ENCODE measurements at regions not wholly inside any gene's neighbourhood (a gene's known extent, or its start where the extent isn't known, plus 50 kb on each side); places are given as distances from the start of the nearest gene placed in this dataset.

DNA sequence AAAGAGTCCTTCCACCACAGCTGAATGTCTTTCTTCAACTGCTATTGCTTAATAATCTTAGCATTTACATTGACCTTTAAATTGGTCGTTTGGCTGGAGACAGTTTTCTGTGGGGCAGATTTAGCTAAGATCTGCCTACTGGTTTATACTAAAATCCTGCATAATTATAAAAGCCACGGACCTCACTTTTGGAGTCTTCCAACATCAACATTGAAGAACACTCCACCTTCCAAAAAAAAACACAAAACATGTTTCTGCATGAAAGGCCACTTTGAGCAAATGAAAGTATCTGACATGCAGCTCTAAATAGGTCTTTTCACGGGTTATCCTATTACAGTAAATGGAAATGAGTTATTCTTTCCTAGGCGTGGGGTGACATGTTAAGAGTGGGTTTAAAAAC lies 57.0 kb upstream of the KRR1 start:
- no peak for DNase-seq (ENCODE audit: low read depth in 2 of 2)

DNA sequence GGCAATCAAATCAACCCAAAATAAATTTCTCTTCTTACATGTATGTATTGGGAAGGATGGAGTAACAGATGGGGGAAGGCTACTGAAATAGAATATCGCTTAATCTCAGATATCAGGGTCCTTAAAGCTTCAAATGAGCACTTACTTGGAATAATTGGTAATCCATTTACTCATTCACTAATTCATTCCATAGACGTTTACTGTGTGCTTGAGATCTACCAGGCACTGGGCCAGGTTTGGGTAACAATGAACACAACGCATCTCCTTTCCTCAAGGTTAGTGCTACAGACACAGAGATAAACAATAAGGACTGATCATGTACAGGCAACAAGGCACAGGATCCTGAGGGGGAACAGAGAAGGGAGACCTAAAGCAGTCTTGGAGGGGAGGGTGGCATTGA lies 54.4 kb upstream of the KRR1 start:
- no peak for DNase-seq (ENCODE audit: low read depth in 2 of 2)

DNA sequence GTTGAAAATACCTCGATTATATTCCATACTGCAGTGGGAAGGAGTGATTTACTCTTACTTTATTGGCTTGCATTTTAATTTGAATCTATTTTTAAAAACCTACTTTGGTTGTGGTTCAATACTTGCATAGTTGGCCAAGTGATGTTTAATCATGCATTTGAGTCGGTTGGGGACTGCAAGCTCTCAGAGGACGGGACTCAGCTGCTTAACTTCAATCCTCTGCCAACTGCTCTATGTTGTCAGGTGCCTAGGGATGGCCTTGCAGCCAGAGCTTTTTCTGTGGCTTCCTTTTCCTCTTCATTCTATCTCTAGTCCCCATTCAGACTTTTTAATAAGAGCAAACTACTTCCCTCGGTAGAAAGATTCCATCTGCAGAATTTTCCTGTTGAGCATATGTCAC lies 53.4 kb upstream of the KRR1 start:
- DNase-seq (ENCODE audit: low read depth in 2 of 2) = no peak

DNA sequence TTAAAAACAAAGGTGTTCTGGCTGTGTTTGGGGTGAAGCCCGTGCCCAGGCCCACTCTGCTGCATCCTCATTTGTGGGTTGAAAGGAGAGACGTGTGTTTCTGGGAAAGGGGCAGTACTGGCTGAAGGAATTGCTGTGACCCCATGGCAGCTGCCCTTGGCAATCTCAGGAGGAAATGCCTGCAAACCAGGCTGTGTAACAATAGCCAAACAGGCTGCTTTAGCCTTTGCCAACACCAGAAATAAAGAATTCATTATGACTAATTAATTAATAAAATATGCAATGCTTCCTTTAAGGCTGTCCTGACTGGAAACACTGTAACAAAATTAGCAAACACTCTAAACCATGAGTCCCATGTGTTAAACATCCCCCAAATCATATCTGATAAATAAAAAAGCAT lies 53.0 kb upstream of the KRR1 start:
- no peak for DNase-seq (ENCODE audit: low read depth in 2 of 2)

DNA sequence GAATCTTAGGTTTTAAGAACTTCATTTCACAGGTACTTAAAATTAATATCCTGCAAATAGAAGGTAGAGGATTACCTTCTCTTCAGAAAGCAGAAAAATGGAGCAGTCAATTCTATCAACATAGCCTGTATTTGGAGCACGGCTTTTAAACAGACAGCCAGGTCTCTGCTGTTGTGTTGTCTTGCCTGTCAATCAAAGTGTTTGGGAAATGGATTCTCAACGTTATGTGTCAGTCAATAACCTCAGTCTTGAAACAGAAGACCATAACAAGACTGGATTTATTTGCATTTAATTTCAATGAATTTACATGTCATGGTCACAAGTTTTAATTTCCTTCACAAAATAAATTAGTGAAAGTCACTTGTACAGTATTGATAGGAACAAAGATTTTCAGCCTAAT lies 51.9 kb upstream of the KRR1 start:
- DNase-seq (ENCODE audit: low read depth in 2 of 2) = no peak

DNA sequence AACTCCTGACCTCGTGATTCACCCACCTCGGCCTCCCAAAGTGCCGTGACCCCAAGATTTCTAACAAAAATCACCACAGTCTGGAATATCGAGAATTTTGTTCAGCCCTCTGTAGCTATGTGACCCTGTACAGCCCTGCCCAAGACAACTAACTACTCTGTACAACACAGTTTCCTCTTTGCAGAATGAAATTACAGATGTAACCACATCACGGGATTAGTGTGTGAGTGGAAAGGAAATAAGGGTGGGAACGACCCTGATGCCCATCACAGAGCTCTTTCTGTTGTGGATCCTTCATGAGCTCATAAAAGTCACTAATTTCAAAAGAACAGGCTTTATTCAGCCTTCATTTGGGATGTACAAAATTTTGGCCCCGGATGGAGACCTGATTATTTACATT lies 50.5 kb upstream of the KRR1 start:
- DNase-seq (ENCODE audit: low read depth in 2 of 2) = no peak

All from stimulated activated CD8-positive, alpha-beta memory T cell treated with anti-CD3 and anti-CD28 coated beads, Interleukin-2, amount 100 ng/mL, for 48 hours (primary cell).